H9 (cell line): ENCODE measurements at regions not wholly inside any gene's neighbourhood (a gene's known extent, or its start where the extent isn't known, plus 50 kb on each side); places are given as distances from the start of the nearest gene placed in this dataset.

ENCODE experiments used
- DNase-seq: peaks from one replicate; pipeline ENCODE4 v3.0.0-alpha.2; 2017
- H2AFZ ChIP-seq: one replicate; pipeline ENCODE4 v1.6.1; 2013; ENCODE audit warnings: mild to moderate bottlenecking, low read length, control low read depth, moderate library complexity
- H2AK5ac ChIP-seq: 2 replicates; pipeline ENCODE4 v1.6.1; 2013; ENCODE audit warnings: low read length, control low read depth, mixed read lengths; ENCODE audit not compliant: insufficient read length
- H2BK120ac ChIP-seq: one replicate; pipeline ENCODE4 v1.6.1; 2013; ENCODE audit warnings: low read depth, mild to moderate bottlenecking, low read length, control low read depth, inconsistent platforms; ENCODE audit not compliant: poor library complexity, severe bottlenecking
- H2BK12ac ChIP-seq: 2 replicates; pipeline ENCODE4 v1.6.1; 2013; ENCODE audit warnings: low read length, control low read depth, mixed read lengths, low read depth; ENCODE audit not compliant: insufficient read length
- H2BK15ac ChIP-seq: 2 replicates; pipeline ENCODE4 v1.6.1; 2013; ENCODE audit warnings: low read depth, low read length, control low read depth
- H2BK20ac ChIP-seq: one replicate; pipeline ENCODE4 v1.6.1; 2013; ENCODE audit warnings: low read depth, mild to moderate bottlenecking, low read length, control low read depth, inconsistent platforms; ENCODE audit not compliant: poor library complexity, severe bottlenecking
- H2BK5ac ChIP-seq: 2 replicates; pipeline ENCODE4 v1.6.1; 2013; ENCODE audit warnings: low read length, control low read depth, mixed read lengths; ENCODE audit not compliant: insufficient read length
- H3K14ac ChIP-seq: 2 replicates; pipeline ENCODE4 v1.6.1; 2013; ENCODE audit warnings: low read length, control low read depth; ENCODE audit not compliant: insufficient read depth
- H3K18ac ChIP-seq: 2 replicates; pipeline ENCODE4 v1.6.1; 2013; ENCODE audit warnings: low read depth, mild to moderate bottlenecking, mixed read lengths, low read length, control low read depth; ENCODE audit not compliant: insufficient read length
- H3K23ac ChIP-seq: 2 replicates; pipeline ENCODE4 v1.6.1; 2013; ENCODE audit warnings: low read length, control low read depth, mixed read lengths, low read depth; ENCODE audit not compliant: insufficient read length
- H3K23me2 ChIP-seq: 2 replicates; pipeline ENCODE4 v1.6.1; 2013; ENCODE audit warnings: low read depth, mild to moderate bottlenecking, mixed read lengths, low read length, control low read depth; ENCODE audit not compliant: insufficient read length, poor library complexity, severe bottlenecking
- H3K27ac ChIP-seq: 2 replicates; pipeline ENCODE4 v1.5.1; 2013; ENCODE audit warnings: low read length, control low read depth, mixed read lengths, low read depth; ENCODE audit not compliant: insufficient read length
- H3K27me3 ChIP-seq: 2 replicates; pipeline ENCODE4 v1.6.1; 2013; ENCODE audit warnings: low read length, control low read depth, inconsistent platforms; ENCODE audit not compliant: insufficient read depth
- H3K4ac ChIP-seq: 2 replicates; pipeline ENCODE4 v1.6.1; 2013; ENCODE audit warnings: low read depth, mild to moderate bottlenecking, control low read depth, inconsistent platforms, low read length, moderate library complexity
- H3K4me1 ChIP-seq: 2 replicates; pipeline ENCODE4 v1.6.1; 2013; ENCODE audit warnings: low read length, control low read depth, inconsistent platforms; ENCODE audit not compliant: insufficient read depth
- H3K4me2 ChIP-seq: 2 replicates; pipeline ENCODE4 v1.6.1; 2013; ENCODE audit warnings: low read length, control low read depth, mixed read lengths; ENCODE audit not compliant: insufficient read length, insufficient read depth
- H3K56ac ChIP-seq: 2 replicates; pipeline ENCODE4 v1.6.1; 2013; ENCODE audit warnings: low read depth, mild to moderate bottlenecking, mixed read lengths, low read length, control low read depth; ENCODE audit not compliant: insufficient read length
- H3K79me1 ChIP-seq: 2 replicates; pipeline ENCODE4 v1.6.1; 2013; ENCODE audit warnings: low read depth, mild to moderate bottlenecking, moderate library complexity, low read length, control low read depth, inconsistent platforms; ENCODE audit not compliant: insufficient read depth, poor library complexity, severe bottlenecking
- H3K79me2 ChIP-seq: 2 replicates; pipeline ENCODE4 v1.6.1; 2013; ENCODE audit warnings: low read length, control low read depth, inconsistent platforms; ENCODE audit not compliant: insufficient read depth
- H3K9ac ChIP-seq: 2 replicates; pipeline ENCODE4 v1.6.1; 2013; ENCODE audit warnings: low read length, control low read depth, mixed read lengths; ENCODE audit not compliant: insufficient read length; ENCODE audit errors: extremely low read depth
- H3K9me3 ChIP-seq: one replicate; pipeline ENCODE4 v1.6.1; 2013; ENCODE audit warnings: low read depth, low read length, inconsistent platforms; ENCODE audit not compliant: control insufficient read depth
- H3T11ph ChIP-seq: one replicate; pipeline ENCODE4 v1.6.1; 2013; ENCODE audit warnings: mild to moderate bottlenecking, low read length, control low read depth, inconsistent platforms
- H4K20me1 ChIP-seq: one replicate; pipeline ENCODE4 v1.6.1; 2013; ENCODE audit not compliant: control insufficient read depth, insufficient read length, insufficient read depth
- H4K5ac ChIP-seq: 2 replicates; pipeline ENCODE4 v1.6.1; 2013; ENCODE audit warnings: low read depth, mild to moderate bottlenecking, mixed read lengths, low read length, control low read depth; ENCODE audit not compliant: insufficient read length
- H4K8ac ChIP-seq: replicated peaks from 2 replicates; pipeline ENCODE4 v1.6.1; 2013; ENCODE audit warnings: low read length, control low read depth, mixed read lengths, low read depth; ENCODE audit not compliant: insufficient read length
- H4K91ac ChIP-seq: 2 replicates; pipeline ENCODE4 v1.6.1; 2013; ENCODE audit warnings: low read depth, mild to moderate bottlenecking, moderate library complexity, mixed read lengths, low read length, control low read depth; ENCODE audit not compliant: insufficient read length
- H3K27ac Mint-ChIP-seq, 3 experiments: 2 replicates in 2 of 3; 3 replicates in 1 of 3; pipeline ENCODE4 v1.8.0; 2020 to 2021; ENCODE audit warnings: mixed read lengths in 3 of 3, mild to moderate bottlenecking in 1 of 3, moderate library complexity in 1 of 3
- H3K27me3 Mint-ChIP-seq: 2 replicates; pipeline ENCODE4 v1.8.0; 2021; ENCODE audit warnings: low read depth, mild to moderate bottlenecking, moderate library complexity, mixed read lengths
- H3K36me3 Mint-ChIP-seq, 3 experiments: 2 replicates in 2 of 3; 3 replicates in 1 of 3; pipeline ENCODE4 v1.8.0; 2020 to 2021; ENCODE audit warnings: low read depth in 3 of 3, mixed read lengths in 3 of 3; ENCODE audit not compliant: insufficient read depth in 1 of 3
- H3K4me1 Mint-ChIP-seq, 2 experiments: 2 replicates each; pipeline ENCODE4 v1.8.0; 2020; ENCODE audit warnings: mixed read lengths in 2 of 2
- H3K4me3 Mint-ChIP-seq, 2 experiments: 2 replicates in 1 of 2; 3 replicates in 1 of 2; pipeline ENCODE4 v1.8.0; 2020 to 2021; ENCODE audit warnings: mild to moderate bottlenecking in 2 of 2, mixed read lengths in 2 of 2, moderate library complexity in 1 of 2
- H3K9me3 Mint-ChIP-seq, 2 experiments: 2 replicates in 1 of 2; 3 replicates in 1 of 2; pipeline ENCODE4 v1.8.0; 2020; ENCODE audit warnings: mild to moderate bottlenecking in 2 of 2, mixed read lengths in 2 of 2, moderate library complexity in 1 of 2
- CTCF ChIP-seq: fragments of 200-600 bp; sonication (generic); conservative IDR thresholded peaks from 3 replicates; pipeline ENCODE4 v1.8.0; 2021; ENCODE audit warnings: antibody characterized with exemption, mild to moderate bottlenecking
- WGBS: extraction: QIAGEN DNeasy Blood & Tissue Kit; methylation state at CpG from one replicate; pipeline ENCODE4 v1.1.7; 2013; ENCODE audit warnings: missing lambda C conversion rate, low lambda C conversion rate, mixed read lengths; ENCODE audit not compliant: insufficient read length; ENCODE audit errors: extremely low coverage; 5-methylcytosine and 5-hydroxymethylcytosine counted together

DNA sequence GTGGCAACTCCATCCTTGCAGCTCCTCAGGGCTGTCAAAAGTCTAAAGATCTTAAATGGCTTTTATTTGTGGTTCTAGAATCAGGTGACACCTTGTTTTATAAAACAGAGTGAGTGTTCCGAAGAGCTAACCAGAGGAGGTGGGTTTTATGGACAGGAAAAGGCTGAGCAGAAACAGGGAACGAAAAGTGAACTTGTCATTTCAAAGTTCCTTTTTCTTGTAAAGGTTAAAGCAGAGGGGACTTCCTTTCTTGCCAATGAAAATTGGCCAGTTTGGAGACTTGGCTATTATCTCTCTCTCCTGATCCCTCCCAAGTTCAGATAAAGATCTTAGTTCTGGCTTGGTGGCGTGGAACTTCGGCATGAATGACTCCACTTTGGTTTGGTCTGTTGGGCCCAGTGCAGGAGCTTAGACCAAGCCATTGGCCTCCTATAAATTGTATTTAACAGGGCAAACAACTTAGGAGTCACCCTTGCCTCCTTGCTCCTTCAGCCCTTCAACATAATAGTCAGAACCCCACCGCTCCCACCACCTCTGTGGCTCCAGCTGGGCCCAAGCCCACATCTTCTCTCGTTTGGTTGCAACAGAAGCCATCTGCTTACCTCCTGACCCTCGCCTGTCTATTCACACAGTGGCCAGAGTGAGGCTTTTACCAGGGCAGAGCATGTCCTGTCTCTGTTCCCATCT lies 102.4 kb upstream of the THY1 start:
- Histone ChIP-seq H3K9ac (no peak overlapping the region), H4K5ac (no peak overlapping the region), H3K4me1 (no peaks in the 10 kb centered on the region), H3K56ac (no peak overlapping the region), H3K23me2 (no peaks in the 10 kb centered on the region), H4K8ac (no peak overlapping the region), H4K91ac (no peak overlapping the region), H2BK12ac (no peak overlapping the region), H3K23ac (no peak overlapping the region), H3K14ac (no peak overlapping the region), H3K27me3 (no peaks in the 10 kb centered on the region; the same call in 1 of the 2 replicates), H3K27ac (no peak overlapping the region), H3K4ac (no peak overlapping the region), H2BK20ac (no peak overlapping the region), H3K79me1 (no peaks in the 10 kb centered on the region), H3K4me2 (no peak overlapping the region), H2BK15ac (no peak overlapping the region), H2AFZ (no peak overlapping the region), H3K9me3 (no peaks in the 10 kb centered on the region), H2BK5ac (no peak overlapping the region), H3K79me2 (0 out of 2 replicates have a peak, but pooled peaks cover 2% of the 10 kb centered on the region), H4K20me1 (no peaks in the 10 kb centered on the region), H2BK120ac (no peak overlapping the region), H3K18ac (no peak overlapping the region), H2AK5ac (no peak overlapping the region), H3T11ph (no peak overlapping the region)
- Mint-ChIP-seq H3K4me3 (no peak overlapping the region), H3K4me1 (peaks cover 6 to 15% of the 10 kb centered on the region in 2 experiments), H3K27ac (peak overlapping the region in 1 of 3 experiments; percentile 65; a peak in 1 of 7 replicates), H3K36me3 (no peaks in the 10 kb centered on the region), H3K9me3 (no peaks in the 10 kb centered on the region), H3K27me3 (peaks cover 21% of the 10 kb centered on the region)
- TF ChIP-seq CTCF = no peak
- WGBS = no CpG with 5 or more reads among the region's 7 CpGs
- DNase-seq = no peak
